NCI-H510A treated with DMSO at 0.1 percent for 48 hours (cell line): ENCODE measurements at regions not wholly inside any gene's neighbourhood (a gene's known extent, or its start where the extent isn't known, plus 50 kb on each side); places are given as distances from the start of the nearest gene placed in this dataset.
"Not testable (repeated sequence)": the region's sequence is repeated elsewhere in the genome, so short reads cannot be mapped to it uniquely, and the experiment has no call there.

Experiments
- DNase-seq: peaks from one replicate; lab custom pipeline; 2025; lab: John Stamatoyannopoulos, UW

- not testable (repeated sequence) for DNase-seq
Observed at GRCh38 chr6:28623242-28623641, 97.6 kb downstream of the GPX5 start.

- not testable (repeated sequence) for DNase-seq
Observed at GRCh38 chr6:28626386-28626785, 100.7 kb downstream of the GPX5 start.

GRCh38 chr6:28632326-28632851, 106.7 kb downstream of the GPX5 start:
- DNase-seq: no peak

- DNase-seq: no peak
Observed at GRCh38 chr6:28633445-28634215, 107.9 kb downstream of the GPX5 start.

GRCh38 chr6:28634411-28634760, 108.7 kb downstream of the GPX5 start:
- no peak for DNase-seq

- DNase-seq: no peak
Observed at GRCh38 chr6:28634761-28635546, 109.3 kb downstream of the GPX5 start.

- no peak for DNase-seq
Observed at GRCh38 chr6:28635547-28636158, 110.0 kb downstream of the GPX5 start.

- DNase-seq: no peak
Observed at GRCh38 chr6:28638787-28639430, 113.2 kb downstream of the GPX5 start.

- DNase-seq: not testable (repeated sequence)
Observed at GRCh38 chr6:28639445-28640290, 114.0 kb downstream of the GPX5 start.

GRCh38 chr6:28643017-28643740, 117.5 kb downstream of the GPX5 start:
- DNase-seq: no peak

GRCh38 chr6:28646650-28647049, 121.0 kb downstream of the GPX5 start:
- DNase-seq: no peak

- DNase-seq: peak; percentile 16
Observed at GRCh38 chr6:28648035-28648877, 122.6 kb downstream of the GPX5 start.

- DNase-seq: no peak
Observed at GRCh38 chr6:28648878-28649375, 123.2 kb downstream of the GPX5 start.

GRCh38 chr6:28651161-28651560, 125.5 kb downstream of the GPX5 start:
- DNase-seq: no peak

GRCh38 chr6:28653876-28654275, 128.2 kb downstream of the GPX5 start:
- no peak for DNase-seq

- DNase-seq: no peak
Observed at GRCh38 chr6:28655164-28655563, 129.5 kb downstream of the GPX5 start.

- DNase-seq: no peak
Observed at GRCh38 chr6:28656715-28657114, 131.0 kb downstream of the GPX5 start.

- DNase-seq: no peak
Observed at GRCh38 chr6:28657381-28657768, 131.7 kb downstream of the GPX5 start.

GRCh38 chr6:28657769-28658465, 132.2 kb downstream of the GPX5 start:
- no peak for DNase-seq
